Fibroblast of gingiva (primary cell): ENCODE measurements at regions not wholly inside any gene's neighbourhood (a gene's known extent, or its start where the extent isn't known, plus 50 kb on each side); places are given as distances from the start of the nearest gene placed in this dataset.

Source experiments
- DNase-seq: peaks from one replicate; pipeline ENCODE4 v3.0.0-alpha.2; 2011; ENCODE audit warnings: low read depth

DNA sequence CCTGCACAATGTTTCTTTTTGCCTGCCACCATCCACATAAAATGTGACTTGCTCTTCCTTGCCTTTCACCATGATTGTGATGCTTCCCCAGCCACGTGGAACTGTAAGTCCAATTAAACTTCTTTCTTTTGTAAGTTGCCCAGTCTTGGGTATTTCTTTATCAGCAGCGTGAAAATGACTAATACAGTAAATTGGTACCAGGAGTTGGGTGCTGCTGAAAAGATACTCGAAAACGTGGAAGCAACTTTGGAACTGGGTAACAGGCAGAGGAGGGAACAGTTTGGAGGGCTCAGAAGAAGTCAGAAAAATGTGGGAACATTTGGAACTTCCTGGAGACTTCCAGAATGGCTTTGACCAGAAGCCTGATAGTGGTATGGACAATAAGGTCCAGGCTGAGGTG, 425.3 kb downstream of the GPATCH2 start:
- DNase-seq = no peak

DNA sequence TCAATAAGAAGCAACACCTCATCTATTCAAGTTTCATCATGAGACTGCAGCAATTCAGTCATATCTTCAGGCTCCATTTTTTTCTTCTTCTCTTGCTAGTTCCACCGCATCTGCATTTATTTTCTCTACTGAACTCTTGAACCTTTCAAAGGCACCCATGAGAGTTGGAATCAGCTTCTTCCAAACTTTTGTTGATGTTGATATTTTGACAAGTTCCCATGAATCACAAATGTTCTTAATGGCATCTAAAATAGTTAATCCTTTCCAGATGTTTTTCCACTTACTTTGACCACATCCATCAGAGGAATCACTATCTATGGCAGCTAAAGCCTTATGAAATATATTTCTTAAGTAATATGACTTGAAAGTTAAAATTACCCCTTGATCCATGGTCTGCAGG, 434.3 kb downstream of the GPATCH2 start:
- no peak for DNase-seq

DNA sequence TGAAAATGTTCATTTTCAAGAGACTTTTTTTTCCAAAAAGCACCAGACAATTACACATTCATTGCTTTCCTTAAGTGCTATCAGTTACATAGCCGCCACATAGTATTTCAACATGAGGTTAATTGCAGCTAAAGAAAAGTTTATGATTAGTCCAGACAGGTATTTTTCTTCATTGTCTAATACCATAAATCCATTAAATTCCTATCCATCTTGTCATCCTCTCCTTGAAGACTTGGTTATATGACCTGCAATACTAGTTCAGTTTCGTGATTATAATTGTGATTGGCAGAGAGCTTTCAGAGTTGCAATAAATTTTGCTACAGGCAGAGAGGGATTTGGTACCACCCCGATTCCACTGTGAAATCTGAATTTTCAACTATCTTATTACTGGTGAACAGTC, 437.7 kb downstream of the GPATCH2 start:
- DNase-seq = no peak

DNA sequence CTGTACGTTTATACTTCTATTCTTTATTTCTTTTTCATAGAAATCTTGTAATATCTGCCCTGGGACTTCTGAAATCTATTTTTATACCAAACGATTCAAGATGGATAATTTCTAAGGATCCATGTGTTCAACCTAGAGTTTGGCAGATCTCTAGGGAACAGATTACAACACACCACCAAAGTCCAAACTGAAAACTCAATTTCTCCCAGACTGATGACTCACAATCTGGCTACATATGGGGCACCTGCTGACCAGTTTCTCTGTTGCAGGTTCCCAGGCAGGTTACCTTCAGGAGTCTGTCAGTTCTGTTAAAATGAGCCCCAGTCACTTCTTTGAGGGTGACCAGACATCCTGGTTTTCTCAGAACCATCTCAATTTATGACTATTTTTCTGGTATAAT, 439.4 kb downstream of the GPATCH2 start:
- no peak for DNase-seq

DNA sequence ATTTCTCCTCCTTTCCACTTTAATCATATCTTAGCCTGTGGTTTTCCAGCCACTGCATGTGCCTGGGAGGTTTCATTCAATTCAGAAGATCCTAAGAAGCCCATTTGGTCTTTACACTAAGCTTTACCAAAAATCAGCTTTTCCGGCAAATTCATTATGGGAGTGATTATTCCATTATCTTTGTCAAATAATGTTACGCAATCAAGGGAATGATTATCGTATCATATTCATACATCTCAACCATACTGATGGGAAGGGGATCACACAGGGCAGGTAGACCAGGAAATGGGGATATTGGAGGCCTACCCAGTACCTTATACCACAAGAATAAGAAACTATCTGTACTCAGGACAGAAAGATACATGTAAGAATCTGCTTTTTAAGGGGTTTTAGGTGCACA, 440.5 kb downstream of the GPATCH2 start:
- no peak for DNase-seq

DNA sequence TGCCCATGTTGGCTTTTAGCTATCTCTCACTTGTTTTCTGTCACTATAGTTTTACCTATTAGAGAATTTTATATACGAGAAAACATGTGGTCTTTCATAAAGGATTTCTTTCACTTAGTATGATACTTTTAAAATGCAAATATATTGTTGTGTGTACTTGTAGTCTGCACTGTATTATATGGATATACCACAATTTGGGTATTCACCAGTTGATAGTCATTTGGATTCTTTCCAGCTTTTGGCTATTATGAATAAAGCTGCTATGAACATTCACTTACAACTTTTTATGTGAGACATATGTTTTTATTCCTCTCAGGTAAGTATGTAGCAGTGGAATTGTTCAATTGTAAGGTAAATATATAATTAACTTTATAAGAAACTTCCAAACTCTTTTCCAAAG, 441.5 kb downstream of the GPATCH2 start:
- DNase-seq = no peak

DNA sequence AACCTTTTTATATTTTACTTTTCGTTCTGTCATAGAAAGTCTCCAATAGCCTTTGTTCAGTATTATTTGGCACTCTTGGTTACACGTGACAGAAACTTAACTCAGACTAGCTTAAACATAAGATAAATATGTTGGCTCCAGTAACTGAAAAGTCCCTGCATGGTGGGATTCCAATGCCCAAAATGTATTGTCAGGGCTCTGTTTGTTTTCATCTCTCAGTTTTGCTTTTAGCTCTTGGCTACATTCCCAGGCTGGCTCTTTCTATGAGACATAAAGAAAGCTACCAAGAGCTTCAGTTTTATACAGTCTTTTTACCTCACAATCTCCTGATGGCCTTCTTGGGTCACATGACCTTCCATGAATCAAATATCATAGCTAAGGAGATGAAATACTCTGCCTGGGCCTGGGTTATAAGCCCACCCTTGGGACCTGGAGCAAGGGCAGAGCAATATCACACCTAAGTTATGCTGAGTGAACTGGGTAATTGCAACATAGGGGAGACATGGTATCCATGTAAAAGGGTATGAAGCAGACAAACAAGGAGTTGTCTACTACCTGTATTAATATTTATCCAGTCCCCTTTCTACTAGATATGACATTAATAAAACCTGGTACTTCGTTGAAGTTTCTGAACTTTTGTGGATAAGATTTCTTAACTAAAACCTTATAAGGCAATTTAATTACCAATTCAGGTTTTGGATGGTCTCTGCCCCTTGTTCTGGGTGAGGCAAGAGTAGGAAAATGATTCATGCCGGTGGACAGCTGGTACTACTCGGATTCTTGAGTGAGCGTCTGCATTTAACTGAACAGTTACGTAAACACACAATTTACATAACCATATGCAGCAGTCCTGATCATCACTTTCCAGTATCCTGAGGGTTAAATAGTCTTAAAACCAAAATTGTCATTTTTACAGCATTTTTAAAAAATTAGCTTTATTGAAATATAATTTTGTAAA, 442.3 kb downstream of the GPATCH2 start:
- no peak for DNase-seq

DNA sequence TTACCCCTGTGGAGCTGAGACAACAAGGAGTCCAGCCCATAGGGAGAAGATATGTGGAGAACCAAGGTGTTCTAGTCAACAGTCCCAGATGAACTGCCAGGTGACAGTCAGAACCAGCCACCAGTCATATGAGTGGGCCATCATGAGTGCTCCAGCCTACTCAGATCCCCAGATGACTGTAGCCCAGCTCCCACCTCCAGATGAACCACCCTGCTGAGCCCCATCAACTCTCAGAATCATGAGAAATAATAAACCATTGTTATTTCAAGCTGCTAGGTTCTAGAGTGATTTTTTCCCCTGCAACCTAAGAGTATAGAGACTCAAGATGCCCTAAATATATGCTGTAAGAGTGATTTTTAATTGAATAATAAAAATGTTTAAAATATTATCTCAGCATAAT, 444.2 kb downstream of the GPATCH2 start:
- no peak for DNase-seq

DNA sequence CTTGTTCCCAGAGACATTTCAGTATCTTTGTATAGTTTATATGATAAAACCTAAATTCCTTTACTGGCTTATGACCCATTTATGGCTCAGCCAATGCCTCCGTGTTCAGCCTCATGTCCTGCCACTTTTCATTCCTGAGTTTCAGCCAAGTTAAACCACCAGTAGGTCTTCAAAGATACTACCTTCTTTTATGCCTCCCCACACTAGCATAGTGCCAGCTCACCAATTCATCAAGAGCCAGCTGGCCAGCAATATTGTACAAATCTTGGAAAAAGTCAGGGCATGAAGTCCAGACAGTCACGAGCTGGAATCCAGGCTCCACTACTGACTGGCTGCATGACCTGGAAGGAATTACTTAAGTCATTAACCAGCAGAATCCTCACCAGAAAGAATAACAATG, 446.0 kb downstream of the GPATCH2 start:
- no peak for DNase-seq

DNA sequence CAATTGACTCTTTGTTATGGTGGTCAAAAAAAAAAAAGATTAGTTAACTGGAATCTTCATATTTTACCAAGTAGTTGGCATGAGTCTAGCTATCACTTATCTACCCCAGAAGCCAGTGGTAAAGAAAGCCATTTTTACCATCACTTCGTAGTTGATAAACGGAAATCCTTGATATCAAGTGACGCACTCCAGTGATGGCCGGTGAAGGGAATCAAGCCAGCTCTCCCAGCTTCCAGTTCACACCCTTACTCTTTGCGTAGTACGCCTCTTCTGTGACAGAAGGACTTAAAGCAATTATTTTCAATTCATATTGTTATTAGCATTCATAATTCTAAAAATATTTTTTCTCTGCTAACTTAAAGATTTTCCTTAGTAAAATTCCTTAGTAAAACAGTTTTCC, 447.9 kb downstream of the GPATCH2 start:
- DNase-seq = no peak

DNA sequence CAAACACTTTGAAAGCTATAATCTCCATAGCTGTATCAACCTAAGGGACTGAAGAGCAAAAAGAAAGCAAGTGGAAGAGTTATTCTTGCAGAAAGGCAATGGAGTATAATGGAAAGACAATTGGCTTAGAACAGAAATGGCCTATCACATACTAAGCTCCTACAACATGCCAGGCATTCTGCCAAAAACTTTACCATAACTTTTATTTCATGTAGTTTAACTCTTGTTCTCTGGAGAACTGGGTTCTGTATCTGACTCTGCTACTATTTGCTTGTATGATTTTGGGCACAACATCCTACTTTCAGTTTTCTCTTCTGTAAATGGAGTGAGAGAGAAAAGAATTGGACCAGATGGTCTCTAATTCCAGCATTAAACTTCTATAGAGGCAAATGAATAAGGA, 449.1 kb downstream of the GPATCH2 start:
- DNase-seq = no peak

DNA sequence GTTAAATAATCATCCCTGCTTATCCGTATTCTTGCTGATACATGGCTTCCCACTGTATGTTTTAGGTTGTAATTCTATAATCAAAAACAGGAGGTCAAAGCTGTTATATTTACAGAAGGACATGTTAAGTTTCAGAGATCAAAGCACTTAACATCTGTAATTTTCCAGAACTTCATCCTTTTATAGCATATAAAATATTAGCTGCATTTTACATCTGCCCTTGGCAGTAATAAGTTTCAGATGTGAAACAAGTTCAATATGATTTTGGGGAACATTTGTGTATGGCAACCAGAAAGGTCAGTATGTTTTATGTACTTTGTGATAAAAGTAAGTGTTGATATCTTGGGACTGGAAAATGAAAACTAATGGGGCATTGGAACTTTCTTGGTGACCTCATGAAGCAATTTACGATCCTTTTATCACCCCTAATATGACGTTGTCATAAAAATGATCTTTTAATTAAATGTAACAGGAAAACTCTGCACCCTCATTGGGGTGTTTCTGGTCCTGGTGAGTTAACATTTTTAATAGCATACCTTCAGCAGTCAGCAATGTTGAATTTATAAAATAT, 449.6 kb downstream of the GPATCH2 start:
- no peak for DNase-seq

DNA sequence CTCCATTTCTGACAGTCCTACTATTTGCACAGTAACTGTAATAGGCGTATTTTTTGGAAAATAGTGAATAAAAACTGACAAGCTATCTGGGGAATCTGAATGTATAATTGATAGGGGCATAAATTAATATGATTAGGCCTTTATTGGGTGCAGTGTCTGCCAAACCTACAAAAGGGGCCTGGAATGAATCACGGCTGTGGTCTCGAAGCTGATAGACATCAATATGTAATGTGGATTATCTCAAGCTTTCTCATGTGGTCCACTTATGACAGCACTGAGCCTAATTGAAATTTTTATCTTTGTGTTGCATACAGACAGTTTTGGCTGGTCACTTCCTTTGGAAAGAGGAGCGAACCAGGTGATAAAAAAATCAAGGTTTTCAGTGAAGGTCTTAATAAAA, 450.4 kb downstream of the GPATCH2 start:
- DNase-seq = no peak

DNA sequence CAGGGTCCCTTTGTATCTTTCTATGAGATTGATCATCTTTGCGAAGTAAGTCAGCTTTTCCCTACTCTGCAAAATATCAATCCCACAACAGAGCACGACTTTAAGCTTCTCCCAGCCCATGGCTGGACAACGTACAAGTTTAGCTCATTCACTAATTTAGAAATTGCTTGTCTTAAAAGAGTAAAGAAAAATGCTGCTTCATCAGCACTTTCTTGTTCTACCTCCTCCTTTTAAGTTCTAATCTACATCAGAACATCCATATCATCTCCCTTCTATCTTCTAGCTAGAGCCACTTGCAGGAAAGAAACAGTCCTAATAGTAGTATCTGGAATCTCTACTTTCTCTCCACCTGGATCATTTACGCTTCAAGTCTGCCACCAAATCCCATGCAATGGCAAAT, 441.2 kb upstream of the ESRRG start:
- DNase-seq = no peak

DNA sequence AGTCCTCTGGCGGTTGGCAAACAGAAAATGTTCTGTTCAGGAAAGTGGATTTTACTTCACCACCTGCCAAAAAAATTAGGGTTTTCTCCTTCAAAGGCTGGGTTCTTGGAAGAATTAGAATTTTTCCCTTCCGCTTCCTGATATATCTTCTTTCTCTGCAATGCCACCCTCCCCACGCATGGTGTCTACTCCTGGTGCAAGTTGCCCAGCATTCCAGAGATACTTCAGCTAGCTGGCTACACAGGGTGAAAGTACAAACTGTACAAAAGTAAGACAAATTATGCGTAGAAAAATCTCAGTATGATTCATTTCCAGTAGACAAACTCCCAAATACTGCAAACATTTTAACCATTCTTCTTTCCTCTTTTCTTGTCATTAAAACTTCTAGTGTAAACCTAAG, 430.1 kb upstream of the ESRRG start:
- no peak for DNase-seq

DNA sequence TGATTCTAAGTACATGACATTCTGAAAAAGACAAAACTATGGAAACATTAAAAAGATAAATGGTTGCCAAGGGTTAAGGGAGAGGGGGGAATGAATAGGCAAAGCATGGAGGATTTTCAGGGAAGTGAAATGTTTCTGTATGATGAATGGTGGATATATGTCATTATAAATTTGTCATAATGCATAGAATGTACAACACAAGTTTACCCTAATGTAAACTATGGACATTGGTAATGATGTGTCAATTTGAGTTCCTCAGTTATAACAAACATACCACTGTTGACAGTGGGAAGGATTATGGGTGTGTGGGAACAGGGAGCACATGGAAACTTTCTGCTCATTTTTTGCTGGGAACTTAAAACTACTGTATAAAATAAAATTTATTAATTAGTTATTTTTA, 427.1 kb upstream of the ESRRG start:
- no peak for DNase-seq

DNA sequence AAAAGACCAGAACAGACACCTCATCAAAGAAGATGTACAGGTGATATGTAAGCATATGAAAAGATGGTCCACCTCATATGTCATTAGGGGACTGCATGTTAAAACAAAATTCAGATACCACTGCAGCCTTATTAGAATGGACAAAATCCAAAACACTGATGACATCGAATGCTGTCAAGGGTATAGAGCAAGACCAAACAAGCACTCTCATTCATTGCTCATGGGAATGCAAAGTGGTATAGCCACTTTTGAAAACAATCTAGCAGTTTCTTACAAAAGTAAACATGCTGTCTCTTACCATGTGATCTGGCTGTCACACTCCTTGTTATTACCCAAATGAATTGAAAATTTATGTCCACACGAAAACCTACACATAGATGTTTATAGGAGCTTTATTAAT, 426.6 kb upstream of the ESRRG start:
- DNase-seq = no peak

DNA sequence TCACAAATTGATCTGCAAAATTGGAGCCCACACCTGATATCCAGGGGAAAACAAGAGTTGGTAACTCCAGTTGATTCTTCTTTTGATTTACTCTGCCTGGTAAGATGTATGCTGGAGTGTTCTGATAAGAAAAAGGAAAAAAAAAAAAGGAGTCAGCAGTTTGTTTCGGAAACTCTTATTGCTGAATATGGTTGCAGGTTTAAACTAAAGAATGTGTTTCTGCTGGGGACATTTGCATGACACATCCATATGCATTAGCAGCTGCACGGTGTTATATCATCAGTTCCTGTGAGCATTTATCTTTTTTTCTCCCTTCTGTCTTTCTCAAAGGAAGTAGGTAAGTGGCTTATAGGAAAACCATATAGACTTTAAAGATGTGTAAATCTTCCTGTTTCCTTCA, 418.5 kb upstream of the ESRRG start:
- no peak for DNase-seq

DNA sequence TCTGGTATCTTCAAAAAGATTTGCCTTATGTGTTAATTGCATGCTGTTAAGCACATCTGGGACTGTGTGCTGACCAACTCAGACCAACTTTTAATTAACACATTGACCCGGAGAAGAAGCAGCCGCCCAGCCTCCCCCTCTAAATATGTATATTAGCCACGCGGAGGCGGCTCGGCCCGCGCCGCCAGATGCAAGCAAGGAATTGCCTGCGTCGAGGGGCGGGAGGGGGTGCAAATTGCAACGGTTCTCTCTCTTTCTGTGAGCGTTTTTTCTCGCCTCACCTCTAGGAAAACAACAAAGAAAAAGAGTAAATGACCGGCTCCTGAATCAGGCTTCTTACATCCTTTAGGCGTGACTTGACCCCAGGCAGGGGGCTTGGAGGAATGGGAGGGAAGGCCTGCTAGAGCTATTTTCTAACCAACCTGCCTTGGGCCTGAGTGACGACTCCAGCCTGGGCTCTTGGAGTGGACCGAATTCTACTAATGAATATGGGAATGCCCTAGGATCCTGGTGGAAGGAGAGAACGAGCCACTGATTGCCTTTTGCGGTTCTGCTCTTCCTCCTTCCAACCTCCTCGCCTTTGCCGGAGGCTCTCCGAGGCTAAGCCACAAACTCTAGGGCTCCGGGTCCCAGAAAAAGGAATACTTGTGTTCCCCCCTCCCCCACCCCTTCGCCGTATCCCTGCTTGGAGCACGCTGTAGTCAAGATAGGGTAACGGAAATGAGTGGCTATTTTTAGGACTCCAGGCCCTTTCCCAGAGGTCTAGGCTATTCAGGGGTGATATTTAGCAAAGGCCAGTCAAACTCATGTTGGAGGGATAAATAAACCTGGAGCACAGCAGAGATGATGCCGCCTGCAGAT, 417.0 kb upstream of the ESRRG start:
- DNase-seq = no peak

DNA sequence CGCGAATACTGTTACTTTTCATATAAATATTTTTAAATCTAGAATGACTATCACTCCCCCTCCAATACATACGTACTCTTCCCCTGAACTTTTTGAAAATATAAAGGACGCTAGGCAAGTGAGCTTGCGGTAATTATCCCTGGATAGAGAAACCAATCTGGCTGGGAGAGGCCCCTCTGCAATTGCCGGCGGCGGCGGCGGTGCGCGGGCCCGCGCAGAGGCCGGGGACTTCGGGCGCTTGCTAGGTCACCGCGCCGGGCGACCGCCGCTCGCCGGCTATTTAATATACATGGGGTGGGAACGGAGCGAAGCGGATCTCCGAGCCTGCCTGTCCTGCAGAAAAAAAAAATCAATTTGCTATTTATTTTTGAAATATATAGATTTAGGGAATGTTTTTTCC, 416.3 kb upstream of the ESRRG start:
- DNase-seq = no peak

DNA sequence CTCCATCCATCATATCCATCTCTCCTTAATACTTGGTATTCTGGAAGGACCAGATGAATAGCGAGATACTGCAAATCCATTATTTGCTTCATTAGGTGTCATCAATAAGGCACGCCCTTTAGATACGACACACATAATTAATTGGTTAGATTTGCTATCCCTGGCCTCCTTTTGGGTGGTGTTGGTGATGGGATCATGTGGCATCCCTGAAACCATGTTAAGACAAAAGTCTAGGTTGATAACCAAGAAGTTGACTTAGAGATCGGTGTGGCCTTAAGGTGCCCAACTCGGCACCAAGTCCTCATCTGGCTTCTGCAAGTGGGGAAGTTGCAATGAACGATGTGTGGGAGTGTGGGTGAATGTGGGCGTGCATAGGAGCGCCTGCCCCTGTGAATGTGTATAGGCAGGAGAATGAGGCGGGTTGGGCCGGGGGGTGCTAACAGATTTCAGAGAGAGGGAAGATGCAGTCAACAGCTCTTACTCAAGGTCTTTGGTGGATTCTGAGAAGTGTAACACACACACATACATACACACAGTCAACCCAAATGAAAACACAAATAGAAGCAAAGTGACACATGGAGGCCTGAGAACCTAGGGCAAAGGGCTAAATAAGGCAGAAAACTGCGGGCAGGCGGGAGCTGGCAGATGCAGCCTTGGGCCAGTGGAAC, 415.7 kb upstream of the ESRRG start:
- DNase-seq = no peak

DNA sequence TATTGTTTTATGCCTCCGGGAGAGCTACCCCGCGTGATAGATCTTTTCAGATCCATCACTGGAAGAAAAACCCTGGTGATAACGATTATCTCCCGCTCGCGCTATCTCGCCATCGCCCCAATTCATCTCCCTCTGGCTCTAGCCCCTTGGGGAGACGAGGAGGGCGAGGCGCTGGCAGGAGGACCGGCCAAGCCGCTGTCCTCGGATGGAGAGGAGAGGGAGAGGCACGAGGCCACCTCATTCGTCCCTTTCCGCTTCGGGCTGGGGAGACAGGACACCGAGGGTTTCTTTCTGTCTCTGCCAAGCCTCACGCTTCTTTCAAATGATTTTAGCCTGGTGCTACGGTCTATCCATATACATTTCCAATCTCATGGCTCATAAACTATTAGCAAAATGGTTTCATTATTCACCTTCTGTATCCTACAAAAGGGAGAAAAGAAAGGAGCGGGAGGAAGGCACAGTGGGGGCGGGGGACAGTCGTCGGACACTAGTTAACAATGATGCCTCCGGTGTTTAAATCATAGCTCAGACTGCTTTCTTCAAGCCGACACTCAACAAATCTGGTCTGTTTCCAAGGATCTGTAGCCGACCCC, 415.0 kb upstream of the ESRRG start:
- DNase-seq = no peak
